ENCODE measurements at regions not wholly inside any gene's neighbourhood (a gene's known extent, or its start where the extent isn't known, plus 50 kb on each side); places are given as distances from the start of the nearest gene placed in this dataset.
"Not testable (repeated sequence)": the region's sequence is repeated elsewhere in the genome, so short reads cannot be mapped to it uniquely, and the experiment has no call there.

GRCh38 chr10:27312854-27313253 lies 72.3 kb upstream of the ACBD5 start:
- H3K9me3 Mint-ChIP-seq, result no peaks in the 10 kb centered on the region
- peaks cover 14% of the 10 kb centered on the region for H3K27me3 Mint-ChIP-seq (ENCODE audit: low read depth, poor library complexity)
- H3K4me1 Mint-ChIP-seq, result no peaks in the 10 kb centered on the region
- no peaks in the 10 kb centered on the region for H3K36me3 Mint-ChIP-seq (ENCODE audit: low read depth)
- DNase-seq, result no peak
- no peak overlapping the region for H3K4me3 Mint-ChIP-seq
- no peak overlapping the region for H3K27ac Mint-ChIP-seq
- TF ChIP-seq CTCF (IDR thresholded peaks at IDR 0.05), result no peak

GRCh38 chr10:27311809-27312208 lies 71.2 kb upstream of the ACBD5 start:
- not testable (repeated sequence) for H3K4me1 Mint-ChIP-seq; H3K36me3 Mint-ChIP-seq (ENCODE audit: low read depth); H3K4me3 Mint-ChIP-seq

GRCh38 chr10:27298522-27298850 lies 57.9 kb upstream of the ACBD5 start:
- DNase-seq; H3K4me1 Mint-ChIP-seq; H3K4me3 Mint-ChIP-seq; H3K27ac Mint-ChIP-seq; H3K36me3 Mint-ChIP-seq (ENCODE audit: low read depth): not testable (repeated sequence)
- peaks cover 39% of the 10 kb centered on the region for H3K9me3 Mint-ChIP-seq
- peaks cover 16% of the 10 kb centered on the region for H3K27me3 Mint-ChIP-seq (ENCODE audit: low read depth, poor library complexity)

More at GRCh38 chr10:27311809-27312208, 71.2 kb upstream of the ACBD5 start:
- DNase-seq, H3K9me3 Mint-ChIP-seq, H3K27ac Mint-ChIP-seq: not testable (repeated sequence)
- peaks cover 12% of the 10 kb centered on the region for H3K27me3 Mint-ChIP-seq (ENCODE audit: low read depth, poor library complexity)

GRCh38 chr10:27297844-27298521 lies 57.4 kb upstream of the ACBD5 start:
- Mint-ChIP-seq H3K27me3 (ENCODE audit: low read depth, poor library complexity) (peaks cover 16% of the 10 kb centered on the region), H3K9me3 (peaks cover 39% of the 10 kb centered on the region), H3K4me3 (no peak overlapping the region), H3K4me1 (no peaks in the 10 kb centered on the region), H3K27ac (no peak overlapping the region), H3K36me3 (ENCODE audit: low read depth) (no peaks in the 10 kb centered on the region)
- no peak for TF ChIP-seq CTCF (IDR thresholded peaks at IDR 0.05)
- DNase-seq, result no peak

- H3K4me3 Mint-ChIP-seq; H3K36me3 Mint-ChIP-seq (ENCODE audit: low read depth); H3K4me1 Mint-ChIP-seq; DNase-seq; H3K27ac Mint-ChIP-seq: not testable (repeated sequence)
- Mint-ChIP-seq H3K9me3 (peaks cover 34% of the 10 kb centered on the region), H3K27me3 (ENCODE audit: low read depth, poor library complexity) (peaks cover 16% of the 10 kb centered on the region)
Measured at GRCh38 chr10:27296285-27296684, 55.7 kb upstream of the ACBD5 start.

GRCh38 chr10:27291253-27291895 lies 50.8 kb upstream of the ACBD5 start:
- not testable (repeated sequence) for H3K27ac Mint-ChIP-seq; DNase-seq; H3K27me3 Mint-ChIP-seq (ENCODE audit: low read depth, poor library complexity); H3K4me3 Mint-ChIP-seq; H3K36me3 Mint-ChIP-seq (ENCODE audit: low read depth); H3K9me3 Mint-ChIP-seq; H3K4me1 Mint-ChIP-seq
